HG03469 (cell line): ENCODE measurements at regions not wholly inside any gene's neighbourhood (a gene's known extent, or its start where the extent isn't known, plus 50 kb on each side); places are given as distances from the start of the nearest gene placed in this dataset.
A peak's percentile ranks its signal among the peaks of the same experiment; 100 is the strongest.
"Not testable (repeated sequence)": the region's sequence is repeated elsewhere in the genome, so short reads cannot be mapped to it uniquely, and the experiment has no call there.

Experiments
- ATAC-seq: cut with Tn5 transposase; IDR thresholded peaks from one replicate; pipeline ENCODE4 v1.9.1; 2021; ENCODE audit warnings: mild to moderate bottlenecking, moderate library complexity, moderate number of reproducible peaks; ENCODE audit not compliant: unreplicated experiment

- ATAC-seq, result no peak
These were observed 361.2 kb downstream of the ATP23 start for GRCh38 chr12:58302487-58303011.

GRCh38 chr12:58306266-58307000 lies 365.1 kb downstream of the ATP23 start:
- ATAC-seq, result no peak

- ATAC-seq, result peak; percentile 51
These were observed 368.4 kb downstream of the ATP23 start for GRCh38 chr12:58309806-58310205.

GRCh38 chr12:58310368-58310767 lies 369.0 kb downstream of the ATP23 start:
- no peak for ATAC-seq

- ATAC-seq, result peak; percentile 57
These were observed 369.6 kb downstream of the ATP23 start for GRCh38 chr12:58310809-58311622.

GRCh38 chr12:58313091-58313855 lies 371.9 kb downstream of the ATP23 start:
- ATAC-seq, result no peak

- ATAC-seq, result no peak
These were observed 373.2 kb downstream of the ATP23 start for GRCh38 chr12:58314610-58315009.

- ATAC-seq, result no peak
These were observed 375.6 kb downstream of the ATP23 start for GRCh38 chr12:58316926-58317325.

GRCh38 chr12:58321414-58321813 lies 380.0 kb downstream of the ATP23 start:
- peak; percentile 91 for ATAC-seq

GRCh38 chr12:58323676-58324075 lies 382.3 kb downstream of the ATP23 start:
- ATAC-seq, result no peak

- no peak for ATAC-seq
These were observed 384.2 kb downstream of the ATP23 start for GRCh38 chr12:58325561-58325960.

- ATAC-seq, result no peak
These were observed 385.2 kb downstream of the ATP23 start for GRCh38 chr12:58326534-58326933.

GRCh38 chr12:58336581-58337242 lies 395.3 kb downstream of the ATP23 start:
- not testable (repeated sequence) for ATAC-seq

- peak; percentile 69 for ATAC-seq
These were observed 396.2 kb downstream of the ATP23 start for GRCh38 chr12:58337539-58337938.

GRCh38 chr12:58341791-58342190 lies 400.4 kb downstream of the ATP23 start:
- ATAC-seq, result no peak

- no peak for ATAC-seq
These were observed 401.4 kb downstream of the ATP23 start for GRCh38 chr12:58342736-58343135.

- ATAC-seq, result peak; percentile 57
These were observed 404.8 kb downstream of the ATP23 start for GRCh38 chr12:58346032-58346632.

- ATAC-seq, result no peak
These were observed 405.8 kb downstream of the ATP23 start for GRCh38 chr12:58347188-58347587.

- ATAC-seq, result no peak
These were observed 406.3 kb downstream of the ATP23 start for GRCh38 chr12:58347691-58348090.

- no peak for ATAC-seq
These were observed 407.8 kb downstream of the ATP23 start for GRCh38 chr12:58349161-58349560.
